Osteocyte (in vitro differentiated cells): ENCODE measurements at regions not wholly inside any gene's neighbourhood (a gene's known extent, or its start where the extent isn't known, plus 50 kb on each side); places are given as distances from the start of the nearest gene placed in this dataset.

ENCODE experiments used
- DNase-seq: peaks from one replicate; pipeline ENCODE4 v3.0.0; 2021; ENCODE audit warnings: mixed read lengths; ENCODE audit not compliant: unreplicated experiment; ENCODE audit errors: extremely low spot score
- H3K27ac Mint-ChIP-seq: one replicate; pipeline ENCODE4 v1.8.0; 2021; ENCODE audit warnings: mild to moderate bottlenecking, mixed read lengths; ENCODE audit not compliant: unreplicated experiment
- H3K27me3 Mint-ChIP-seq: one replicate; pipeline ENCODE4 v1.8.0; 2021; ENCODE audit warnings: mixed read lengths; ENCODE audit not compliant: unreplicated experiment
- H3K36me3 Mint-ChIP-seq: one replicate; pipeline ENCODE4 v1.8.0; 2021; ENCODE audit warnings: mixed read lengths; ENCODE audit not compliant: unreplicated experiment
- H3K4me1 Mint-ChIP-seq: one replicate; pipeline ENCODE4 v1.8.0; 2021; ENCODE audit warnings: mixed read lengths; ENCODE audit not compliant: unreplicated experiment
- H3K4me3 Mint-ChIP-seq: one replicate; pipeline ENCODE4 v1.8.0; 2021; ENCODE audit warnings: mild to moderate bottlenecking, moderate library complexity, mixed read lengths; ENCODE audit not compliant: unreplicated experiment
- H3K9me3 Mint-ChIP-seq: one replicate; pipeline ENCODE4 v1.8.0; 2021; ENCODE audit warnings: mixed read lengths; ENCODE audit not compliant: unreplicated experiment
- TF ChIP-seq, protein P1 (sequence below): fragments of 200-600 bp; sonication (generic); IDR thresholded peaks from 2 replicates; pipeline ENCODE4 v1.5.0; 2021; ENCODE audit warnings: antibody characterized with exemption, mild to moderate bottlenecking, moderate library complexity

DNA sequence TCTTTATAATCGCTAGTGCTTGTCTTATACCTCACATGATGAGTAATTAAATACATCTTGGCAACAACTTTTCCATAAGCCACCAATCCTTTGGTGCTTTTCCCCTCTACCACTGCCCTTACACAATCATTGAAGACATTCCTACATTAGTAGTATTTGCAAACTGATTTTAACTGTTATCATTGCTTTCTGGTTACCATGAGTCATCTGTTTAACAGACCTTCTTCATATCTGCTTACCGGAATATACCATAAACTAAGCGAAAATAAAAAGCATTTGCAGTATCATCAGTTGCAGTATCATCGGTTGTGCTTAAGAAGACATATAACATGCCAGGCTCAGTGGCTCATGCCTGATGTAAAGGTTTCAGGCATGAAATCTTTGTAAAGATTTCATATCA is 54.8 kb upstream of the PLEKHA5 start:
- Mint-ChIP-seq H3K36me3 (no peaks in the 10 kb centered on the region), H3K4me3 (no peak overlapping the region), H3K4me1 (no peaks in the 10 kb centered on the region), H3K9me3 (no peaks in the 10 kb centered on the region), H3K27ac (no peak overlapping the region), H3K27me3 (no peaks in the 10 kb centered on the region)
- no peak for DNase-seq
- TF ChIP-seq, protein P1, sequence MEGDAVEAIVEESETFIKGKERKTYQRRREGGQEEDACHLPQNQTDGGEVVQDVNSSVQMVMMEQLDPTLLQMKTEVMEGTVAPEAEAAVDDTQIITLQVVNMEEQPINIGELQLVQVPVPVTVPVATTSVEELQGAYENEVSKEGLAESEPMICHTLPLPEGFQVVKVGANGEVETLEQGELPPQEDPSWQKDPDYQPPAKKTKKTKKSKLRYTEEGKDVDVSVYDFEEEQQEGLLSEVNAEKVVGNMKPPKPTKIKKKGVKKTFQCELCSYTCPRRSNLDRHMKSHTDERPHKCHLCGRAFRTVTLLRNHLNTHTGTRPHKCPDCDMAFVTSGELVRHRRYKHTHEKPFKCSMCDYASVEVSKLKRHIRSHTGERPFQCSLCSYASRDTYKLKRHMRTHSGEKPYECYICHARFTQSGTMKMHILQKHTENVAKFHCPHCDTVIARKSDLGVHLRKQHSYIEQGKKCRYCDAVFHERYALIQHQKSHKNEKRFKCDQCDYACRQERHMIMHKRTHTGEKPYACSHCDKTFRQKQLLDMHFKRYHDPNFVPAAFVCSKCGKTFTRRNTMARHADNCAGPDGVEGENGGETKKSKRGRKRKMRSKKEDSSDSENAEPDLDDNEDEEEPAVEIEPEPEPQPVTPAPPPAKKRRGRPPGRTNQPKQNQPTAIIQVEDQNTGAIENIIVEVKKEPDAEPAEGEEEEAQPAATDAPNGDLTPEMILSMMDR: no peak

DNA sequence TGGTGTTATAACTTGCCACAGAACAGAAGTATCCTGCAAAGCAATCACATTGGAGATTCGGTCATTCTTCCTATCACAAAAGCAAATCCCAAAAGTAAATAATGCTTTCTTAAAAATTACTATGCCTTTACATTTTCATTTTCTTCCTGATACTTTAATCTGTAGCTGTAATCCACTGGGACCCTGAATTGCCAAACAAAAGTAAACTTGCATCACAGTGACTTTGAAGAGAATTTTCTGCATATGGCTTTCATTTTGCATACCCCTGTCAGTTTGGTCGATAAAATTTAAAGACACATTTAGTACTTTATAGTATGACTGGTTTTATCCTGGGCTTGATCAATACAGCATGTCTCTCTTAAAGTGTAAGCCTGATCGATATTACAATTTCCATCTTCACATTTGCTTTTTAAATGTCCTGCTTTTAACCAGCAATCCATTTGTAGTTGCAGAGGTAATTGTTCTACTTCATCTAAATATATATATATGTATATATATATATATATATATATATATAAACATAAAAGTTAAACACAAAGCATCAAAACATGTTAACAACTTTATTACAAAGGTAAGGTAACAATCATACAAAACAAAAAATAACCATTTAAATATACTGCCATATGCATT is 53.7 kb upstream of the PLEKHA5 start:
- Mint-ChIP-seq H3K9me3 (no peaks in the 10 kb centered on the region), H3K27ac (no peak overlapping the region), H3K36me3 (no peaks in the 10 kb centered on the region), H3K27me3 (no peaks in the 10 kb centered on the region), H3K4me1 (no peaks in the 10 kb centered on the region), H3K4me3 (no peak overlapping the region)
- TF ChIP-seq, protein P1: no peak
- no peak for DNase-seq
